Mucosa of stomach (tissue), 1 donor: ENCODE measurements at regions not wholly inside any gene's neighbourhood (a gene's known extent, or its start where the extent isn't known, plus 50 kb on each side); places are given as distances from the start of the nearest gene placed in this dataset.

Source experiments
- H3K27me3 ChIP-seq: one replicate; pipeline ENCODE4 v1.7.0; 2013; ENCODE audit warnings: mild to moderate bottlenecking, low read length; ENCODE audit not compliant: control insufficient read depth, insufficient read depth
- H3K36me3 ChIP-seq: one replicate; pipeline ENCODE4 v1.7.0; 2013; ENCODE audit warnings: low read length; ENCODE audit not compliant: control insufficient read depth, insufficient read depth
- H3K4me1 ChIP-seq: one replicate; pipeline ENCODE4 v1.7.0; 2013; ENCODE audit warnings: mild to moderate bottlenecking, low read length; ENCODE audit not compliant: control insufficient read depth, insufficient read depth
- H3K4me3 ChIP-seq: one replicate; pipeline ENCODE4 v1.7.0; 2013; ENCODE audit warnings: low read length
- H3K9ac ChIP-seq: one replicate; pipeline ENCODE4 v1.7.0; 2013; ENCODE audit warnings: mild to moderate bottlenecking, low read length, moderate library complexity
- H3K9me3 ChIP-seq: one replicate; pipeline ENCODE4 v1.7.0; 2013; ENCODE audit warnings: mild to moderate bottlenecking, low read length, moderate library complexity; ENCODE audit not compliant: control insufficient read depth
- donor health status: Pancreatic carcinoma.

GRCh38 chr14:104425763-104426646 lies 153.6 kb upstream of the C14orf180 start:
- Histone ChIP-seq H3K27me3 (peaks cover 5% of the 10 kb centered on the region), H3K4me3 (no peak overlapping the region), H3K4me1 (no peaks in the 10 kb centered on the region), H3K9ac (no peak overlapping the region), H3K36me3 (no peaks in the 10 kb centered on the region), H3K9me3 (no peaks in the 10 kb centered on the region)

- H3K4me3 ChIP-seq: no peak overlapping the region
- no peaks in the 10 kb centered on the region for H3K9me3 ChIP-seq
- H3K9ac ChIP-seq: no peak overlapping the region
- H3K27me3 ChIP-seq: peaks cover 5% of the 10 kb centered on the region
- H3K4me1 ChIP-seq: no peaks in the 10 kb centered on the region
- no peaks in the 10 kb centered on the region for H3K36me3 ChIP-seq
These were observed 152.3 kb upstream of the C14orf180 start for GRCh38 chr14:104427131-104427851.

GRCh38 chr14:104428333-104428851 lies 151.2 kb upstream of the C14orf180 start:
- H3K9ac ChIP-seq: no peak overlapping the region
- H3K9me3 ChIP-seq: no peaks in the 10 kb centered on the region

GRCh38 chr14:104428860-104429259 lies 150.7 kb upstream of the C14orf180 start:
- no peaks in the 10 kb centered on the region for H3K4me1 ChIP-seq
- no peak overlapping the region for H3K9ac ChIP-seq
- H3K9me3 ChIP-seq: no peaks in the 10 kb centered on the region
- no peak overlapping the region for H3K4me3 ChIP-seq
- peaks cover 5% of the 10 kb centered on the region for H3K27me3 ChIP-seq
- H3K36me3 ChIP-seq: no peaks in the 10 kb centered on the region

More at GRCh38 chr14:104428333-104428851, 151.2 kb upstream of the C14orf180 start:
- no peak overlapping the region for H3K4me3 ChIP-seq
- H3K27me3 ChIP-seq: peaks cover 5% of the 10 kb centered on the region
- H3K36me3 ChIP-seq: no peaks in the 10 kb centered on the region
- H3K4me1 ChIP-seq: no peaks in the 10 kb centered on the region

GRCh38 chr14:104429291-104429861 lies 150.2 kb upstream of the C14orf180 start:
- Histone ChIP-seq H3K9me3 (no peaks in the 10 kb centered on the region), H3K9ac (no peak overlapping the region), H3K27me3 (peaks cover 5% of the 10 kb centered on the region), H3K4me3 (no peak overlapping the region), H3K4me1 (no peaks in the 10 kb centered on the region), H3K36me3 (no peaks in the 10 kb centered on the region)

- H3K4me1 ChIP-seq: peaks cover 10% of the 10 kb centered on the region
- no peak overlapping the region for H3K4me3 ChIP-seq
- no peak overlapping the region for H3K9ac ChIP-seq
- peaks cover 5% of the 10 kb centered on the region for H3K27me3 ChIP-seq
- H3K36me3 ChIP-seq: no peaks in the 10 kb centered on the region
- H3K9me3 ChIP-seq: no peaks in the 10 kb centered on the region
These were observed 148.1 kb upstream of the C14orf180 start for GRCh38 chr14:104431351-104431928.

GRCh38 chr14:104431929-104432541 lies 147.5 kb upstream of the C14orf180 start:
- Histone ChIP-seq H3K4me1 (peaks cover 15% of the 10 kb centered on the region), H3K36me3 (no peaks in the 10 kb centered on the region), H3K4me3 (no peak overlapping the region), H3K9ac (no peak overlapping the region), H3K27me3 (peaks cover 5% of the 10 kb centered on the region), H3K9me3 (no peaks in the 10 kb centered on the region)

- no peak overlapping the region for H3K9ac ChIP-seq
- H3K36me3 ChIP-seq: no peaks in the 10 kb centered on the region
- H3K4me1 ChIP-seq: peaks cover 21% of the 10 kb centered on the region
- H3K4me3 ChIP-seq: no peak overlapping the region
- H3K27me3 ChIP-seq: peaks cover 5% of the 10 kb centered on the region
- H3K9me3 ChIP-seq: no peaks in the 10 kb centered on the region
These were observed 146.8 kb upstream of the C14orf180 start for GRCh38 chr14:104432611-104433231.

- Histone ChIP-seq H3K27me3 (peaks cover 2% of the 10 kb centered on the region), H3K9ac (no peak overlapping the region), H3K9me3 (no peaks in the 10 kb centered on the region), H3K4me1 (peaks cover 21% of the 10 kb centered on the region), H3K36me3 (no peaks in the 10 kb centered on the region), H3K4me3 (no peak overlapping the region)
These were observed 146.0 kb upstream of the C14orf180 start for GRCh38 chr14:104433401-104434213.

- Histone ChIP-seq H3K4me3 (no peak overlapping the region), H3K9me3 (no peaks in the 10 kb centered on the region), H3K27me3 (no peaks in the 10 kb centered on the region), H3K36me3 (no peaks in the 10 kb centered on the region), H3K4me1 (peaks cover 21% of the 10 kb centered on the region), H3K9ac (no peak overlapping the region)
These were observed 145.1 kb upstream of the C14orf180 start for GRCh38 chr14:104434214-104435076.
